ENCODE measurements at regions not wholly inside any gene's neighbourhood (a gene's known extent, or its start where the extent isn't known, plus 50 kb on each side); places are given as distances from the start of the nearest gene placed in this dataset.
A peak's percentile ranks its signal among the peaks of the same experiment; 100 is the strongest.

GRCh38 chr4:35358001-35358584, 886.2 kb downstream of the ARAP2 start:
- DNase-seq (ENCODE audit: low spot score) (peak; percentile 21), FAIRE-seq (no peak)

- DNase-seq (ENCODE audit: low spot score) (no peak), FAIRE-seq (no peak)
Observed at GRCh38 chr4:35364321-35364870, 879.9 kb downstream of the ARAP2 start.

GRCh38 chr4:35365186-35365585, 879.1 kb downstream of the ARAP2 start:
- FAIRE-seq: no peak
- no peak for DNase-seq (ENCODE audit: low spot score)

GRCh38 chr4:35399912-35400311, 844.4 kb downstream of the ARAP2 start:
- FAIRE-seq (peak; percentile 5), DNase-seq (ENCODE audit: low spot score) (no peak)

GRCh38 chr4:35423104-35423503, 821.2 kb downstream of the ARAP2 start:
- DNase-seq (ENCODE audit: low spot score): no peak
- no peak for FAIRE-seq

- DNase-seq (ENCODE audit: low spot score) (no peak), FAIRE-seq (no peak)
Observed at GRCh38 chr4:35447474-35447873, 796.8 kb downstream of the ARAP2 start.

- FAIRE-seq: no peak
- DNase-seq (ENCODE audit: low spot score): no peak
Observed at GRCh38 chr4:35459045-35459444, 785.3 kb downstream of the ARAP2 start.

- no peak for FAIRE-seq
- DNase-seq (ENCODE audit: low spot score): no peak
Observed at GRCh38 chr4:35461931-35462659, 782.2 kb downstream of the ARAP2 start.

- FAIRE-seq: no peak
- DNase-seq (ENCODE audit: low spot score): no peak
Observed at GRCh38 chr4:35463251-35463952, 780.9 kb downstream of the ARAP2 start.

- FAIRE-seq: no peak
- DNase-seq (ENCODE audit: low spot score): peak; percentile 5
Observed at GRCh38 chr4:35464964-35465528, 779.3 kb downstream of the ARAP2 start.

GRCh38 chr4:35491093-35491492, 753.2 kb downstream of the ARAP2 start:
- FAIRE-seq: no peak
- no peak for DNase-seq (ENCODE audit: low spot score)

GRCh38 chr4:35493977-35494376, 750.3 kb downstream of the ARAP2 start:
- FAIRE-seq: no peak
- no peak for DNase-seq (ENCODE audit: low spot score)

- no peak for DNase-seq (ENCODE audit: low spot score)
- peak; percentile 40 for FAIRE-seq
Observed at GRCh38 chr4:35494955-35495354, 749.4 kb downstream of the ARAP2 start.

GRCh38 chr4:35500812-35501211, 743.5 kb downstream of the ARAP2 start:
- no peak for FAIRE-seq

GRCh38 chr4:35503435-35503834, 740.9 kb downstream of the ARAP2 start:
- DNase-seq (ENCODE audit: low spot score): no peak

More at GRCh38 chr4:35500812-35501211, 743.5 kb downstream of the ARAP2 start:
- DNase-seq (ENCODE audit: low spot score): no peak

GRCh38 chr4:35506161-35506560, 738.2 kb downstream of the ARAP2 start:
- no peak for DNase-seq (ENCODE audit: low spot score)
- no peak for FAIRE-seq

More at GRCh38 chr4:35503435-35503834, 740.9 kb downstream of the ARAP2 start:
- no peak for FAIRE-seq

- FAIRE-seq (no peak), DNase-seq (ENCODE audit: low spot score) (no peak)
Observed at GRCh38 chr4:35511851-35512250, 732.5 kb downstream of the ARAP2 start.

GRCh38 chr4:35516102-35516501, 728.2 kb downstream of the ARAP2 start:
- FAIRE-seq: no peak
- DNase-seq (ENCODE audit: low spot score): no peak

GRCh38 chr4:35520059-35520458, 724.3 kb downstream of the ARAP2 start:
- FAIRE-seq (no peak), DNase-seq (ENCODE audit: low spot score) (no peak)

GRCh38 chr4:35521682-35522081, 722.6 kb downstream of the ARAP2 start:
- DNase-seq (ENCODE audit: low spot score) (no peak), FAIRE-seq (no peak)

GRCh38 chr4:35525192-35525978, 718.9 kb downstream of the ARAP2 start:
- DNase-seq (ENCODE audit: low spot score) (peak; percentile 3), FAIRE-seq (no peak)

All from urothelium cell line (cell line).